Epithelial cell of prostate (primary cell): ENCODE measurements at regions not wholly inside any gene's neighbourhood (a gene's known extent, or its start where the extent isn't known, plus 50 kb on each side); places are given as distances from the start of the nearest gene placed in this dataset.

Experiments
- DNase-seq: peaks from one replicate; pipeline ENCODE4 v3.0.0-alpha.2; 2011; ENCODE audit warnings: low read depth, low spot score
- H3K27ac ChIP-seq: fragments of 450-650 bp; 2 replicates; pipeline ENCODE4 v1.5.1; 2017; ENCODE audit warnings: mild to moderate bottlenecking

- DNase-seq: no peak
- H3K27ac ChIP-seq: no peak overlapping the region
These were observed 100.8 kb upstream of the WASF3 start for GRCh38 chr13:26456650-26457049.

- no peak overlapping the region for H3K27ac ChIP-seq
- no peak for DNase-seq
These were observed 100.3 kb upstream of the WASF3 start for GRCh38 chr13:26457212-26457611.

- DNase-seq: no peak
- H3K27ac ChIP-seq: no peak overlapping the region
These were observed 99.2 kb upstream of the WASF3 start for GRCh38 chr13:26458196-26458749.

- no peak overlapping the region for H3K27ac ChIP-seq
- no peak for DNase-seq
These were observed 98.0 kb upstream of the WASF3 start for GRCh38 chr13:26459276-26460131.

- no peak for DNase-seq
- H3K27ac ChIP-seq: no peak overlapping the region
These were observed 96.8 kb upstream of the WASF3 start for GRCh38 chr13:26460648-26461047.

GRCh38 chr13:26463296-26463695, 94.2 kb upstream of the WASF3 start:
- DNase-seq: no peak

GRCh38 chr13:26463848-26464247, 93.6 kb upstream of the WASF3 start:
- DNase-seq: no peak
- no peak overlapping the region for H3K27ac ChIP-seq

More at GRCh38 chr13:26463296-26463695, 94.2 kb upstream of the WASF3 start:
- H3K27ac ChIP-seq: no peak overlapping the region

GRCh38 chr13:26465514-26465913, 92.0 kb upstream of the WASF3 start:
- H3K27ac ChIP-seq: no peak overlapping the region
- DNase-seq: no peak

- no peak for DNase-seq
- no peak overlapping the region for H3K27ac ChIP-seq
These were observed 91.5 kb upstream of the WASF3 start for GRCh38 chr13:26465954-26466353.

GRCh38 chr13:26468265-26468801, 89.2 kb upstream of the WASF3 start:
- no peak overlapping the region for H3K27ac ChIP-seq
- no peak for DNase-seq

- H3K27ac ChIP-seq: no peak overlapping the region
- no peak for DNase-seq
These were observed 87.9 kb upstream of the WASF3 start for GRCh38 chr13:26469602-26470001.

- H3K27ac ChIP-seq: no peak overlapping the region
- no peak for DNase-seq
These were observed 85.7 kb upstream of the WASF3 start for GRCh38 chr13:26471807-26472206.

- no peak overlapping the region for H3K27ac ChIP-seq
- no peak for DNase-seq
These were observed 83.8 kb upstream of the WASF3 start for GRCh38 chr13:26473571-26474230.

- no peak for DNase-seq
- no peak overlapping the region for H3K27ac ChIP-seq
These were observed 83.2 kb upstream of the WASF3 start for GRCh38 chr13:26474286-26474685.

GRCh38 chr13:26475176-26476110, 82.0 kb upstream of the WASF3 start:
- DNase-seq: no peak
- no peak overlapping the region for H3K27ac ChIP-seq

GRCh38 chr13:26476111-26476781, 81.2 kb upstream of the WASF3 start:
- DNase-seq: no peak
- no peak overlapping the region for H3K27ac ChIP-seq

GRCh38 chr13:26476782-26477142, 80.7 kb upstream of the WASF3 start:
- no peak for DNase-seq
- no peak overlapping the region for H3K27ac ChIP-seq

GRCh38 chr13:26477681-26478080, 79.8 kb upstream of the WASF3 start:
- H3K27ac ChIP-seq: no peak overlapping the region
- DNase-seq: no peak

GRCh38 chr13:26480246-26480855, 77.1 kb upstream of the WASF3 start:
- no peak for DNase-seq
- peak overlapping the region; percentile 58 for H3K27ac ChIP-seq
